ENCODE measurements at regions not wholly inside any gene's neighbourhood (a gene's known extent, or its start where the extent isn't known, plus 50 kb on each side); places are given as distances from the start of the nearest gene placed in this dataset.
"Not testable (repeated sequence)": the region's sequence is repeated elsewhere in the genome, so short reads cannot be mapped to it uniquely, and the experiment has no call there.

- not testable (repeated sequence) for H3K4me3 Mint-ChIP-seq; H3K4me1 Mint-ChIP-seq; ATAC-seq (replicated peaks); H3K27ac Mint-ChIP-seq; H3K36me3 Mint-ChIP-seq (ENCODE audit: low read depth)
- peaks cover 11% of the 10 kb centered on the region for H3K9me3 Mint-ChIP-seq
- peaks cover 35% of the 10 kb centered on the region for H3K27me3 Mint-ChIP-seq
Measured at GRCh38 chr20:48436609-48437008, 391.2 kb downstream of the PREX1 start.

GRCh38 chr20:48433178-48433577, 394.6 kb downstream of the PREX1 start:
- Mint-ChIP-seq H3K36me3 (ENCODE audit: low read depth) (no peaks in the 10 kb centered on the region), H3K27ac (no peak overlapping the region), H3K4me1 (peaks cover 6% of the 10 kb centered on the region), H3K9me3 (peaks cover 17% of the 10 kb centered on the region), H3K4me3 (no peak overlapping the region), H3K27me3 (peaks cover 13% of the 10 kb centered on the region)
- ATAC-seq (replicated peaks) = no peak

GRCh38 chr20:48432494-48432832, 395.3 kb downstream of the PREX1 start:
- Mint-ChIP-seq H3K27me3 (peaks cover 11% of the 10 kb centered on the region), H3K9me3 (peaks cover 17% of the 10 kb centered on the region), H3K27ac (no peak overlapping the region), H3K36me3 (ENCODE audit: low read depth) (no peaks in the 10 kb centered on the region), H3K4me1 (peaks cover 6% of the 10 kb centered on the region), H3K4me3 (no peak overlapping the region)
- ATAC-seq (replicated peaks) = no peak

GRCh38 chr20:48431653-48432493, 395.9 kb downstream of the PREX1 start:
- ATAC-seq (replicated peaks) = no peak
- H3K27me3 Mint-ChIP-seq = peaks cover 5% of the 10 kb centered on the region
- no peak overlapping the region for H3K27ac Mint-ChIP-seq
- H3K36me3 Mint-ChIP-seq (ENCODE audit: low read depth) = no peaks in the 10 kb centered on the region
- peaks cover 6% of the 10 kb centered on the region for H3K4me1 Mint-ChIP-seq
- peaks cover 17% of the 10 kb centered on the region for H3K9me3 Mint-ChIP-seq
- H3K4me3 Mint-ChIP-seq = no peak overlapping the region

GRCh38 chr20:48426630-48427029, 401.2 kb downstream of the PREX1 start:
- ATAC-seq (replicated peaks) = no peak
- H3K27ac Mint-ChIP-seq = no peak overlapping the region
- H3K27me3 Mint-ChIP-seq = peaks cover 24% of the 10 kb centered on the region
- no peak overlapping the region for H3K4me3 Mint-ChIP-seq
- no peaks in the 10 kb centered on the region for H3K36me3 Mint-ChIP-seq (ENCODE audit: low read depth)
- peaks cover 9% of the 10 kb centered on the region for H3K9me3 Mint-ChIP-seq
- peaks cover 4% of the 10 kb centered on the region for H3K4me1 Mint-ChIP-seq

- no peak overlapping the region for H3K27ac Mint-ChIP-seq
- no peaks in the 10 kb centered on the region for H3K36me3 Mint-ChIP-seq (ENCODE audit: low read depth)
- H3K4me3 Mint-ChIP-seq = no peak overlapping the region
- peaks cover 4% of the 10 kb centered on the region for H3K9me3 Mint-ChIP-seq
- peaks cover 26% of the 10 kb centered on the region for H3K27me3 Mint-ChIP-seq
- H3K4me1 Mint-ChIP-seq = no peaks in the 10 kb centered on the region
- ATAC-seq (replicated peaks) = no peak
Measured at GRCh38 chr20:48425817-48426612, 401.8 kb downstream of the PREX1 start.

GRCh38 chr20:48425321-48425720, 402.5 kb downstream of the PREX1 start:
- Mint-ChIP-seq H3K27ac (no peak overlapping the region), H3K9me3 (no peaks in the 10 kb centered on the region), H3K27me3 (peaks cover 29% of the 10 kb centered on the region), H3K4me3 (no peak overlapping the region), H3K4me1 (no peaks in the 10 kb centered on the region), H3K36me3 (ENCODE audit: low read depth) (no peaks in the 10 kb centered on the region)
- ATAC-seq (replicated peaks) = no peak

- no peak overlapping the region for H3K4me3 Mint-ChIP-seq
Measured at GRCh38 chr20:48422242-48422960, 405.4 kb downstream of the PREX1 start.

GRCh38 chr20:48421547-48421946, 406.3 kb downstream of the PREX1 start:
- H3K4me3 Mint-ChIP-seq = no peak overlapping the region
- no peak for ATAC-seq (replicated peaks)
- no peaks in the 10 kb centered on the region for H3K9me3 Mint-ChIP-seq
- no peaks in the 10 kb centered on the region for H3K36me3 Mint-ChIP-seq (ENCODE audit: low read depth)
- peaks cover 32% of the 10 kb centered on the region for H3K27me3 Mint-ChIP-seq
- no peaks in the 10 kb centered on the region for H3K4me1 Mint-ChIP-seq
- no peak overlapping the region for H3K27ac Mint-ChIP-seq

More at GRCh38 chr20:48422242-48422960, 405.4 kb downstream of the PREX1 start:
- H3K4me1 Mint-ChIP-seq = no peaks in the 10 kb centered on the region
- peaks cover 34% of the 10 kb centered on the region for H3K27me3 Mint-ChIP-seq
- no peaks in the 10 kb centered on the region for H3K9me3 Mint-ChIP-seq
- no peak for ATAC-seq (replicated peaks)
- H3K36me3 Mint-ChIP-seq (ENCODE audit: low read depth) = no peaks in the 10 kb centered on the region
- H3K27ac Mint-ChIP-seq = no peak overlapping the region

GRCh38 chr20:48420176-48420575, 407.6 kb downstream of the PREX1 start:
- H3K4me1 Mint-ChIP-seq = no peaks in the 10 kb centered on the region
- H3K4me3 Mint-ChIP-seq = no peak overlapping the region
- H3K9me3 Mint-ChIP-seq = no peaks in the 10 kb centered on the region
- no peak for ATAC-seq (replicated peaks)
- H3K36me3 Mint-ChIP-seq (ENCODE audit: low read depth) = no peaks in the 10 kb centered on the region
- H3K27ac Mint-ChIP-seq = no peak overlapping the region
- peaks cover 21% of the 10 kb centered on the region for H3K27me3 Mint-ChIP-seq

- H3K27me3 Mint-ChIP-seq = peaks cover 15% of the 10 kb centered on the region
- no peak overlapping the region for H3K27ac Mint-ChIP-seq
- H3K36me3 Mint-ChIP-seq (ENCODE audit: low read depth) = no peaks in the 10 kb centered on the region
- H3K4me3 Mint-ChIP-seq = no peak overlapping the region
- ATAC-seq (replicated peaks) = no peak
- no peaks in the 10 kb centered on the region for H3K9me3 Mint-ChIP-seq
- H3K4me1 Mint-ChIP-seq = no peaks in the 10 kb centered on the region
Measured at GRCh38 chr20:48419173-48419572, 408.6 kb downstream of the PREX1 start.

GRCh38 chr20:48416002-48416401, 411.8 kb downstream of the PREX1 start:
- peak; percentile 28 for ATAC-seq (replicated peaks)
- no peak overlapping the region for H3K27ac Mint-ChIP-seq
- H3K27me3 Mint-ChIP-seq = peaks cover 13% of the 10 kb centered on the region
- no peaks in the 10 kb centered on the region for H3K36me3 Mint-ChIP-seq (ENCODE audit: low read depth)
- H3K4me3 Mint-ChIP-seq = no peak overlapping the region
- H3K9me3 Mint-ChIP-seq = no peaks in the 10 kb centered on the region
- no peaks in the 10 kb centered on the region for H3K4me1 Mint-ChIP-seq

GRCh38 chr20:48414786-48415185, 413.0 kb downstream of the PREX1 start:
- Mint-ChIP-seq H3K36me3 (ENCODE audit: low read depth) (no peaks in the 10 kb centered on the region), H3K27me3 (peaks cover 17% of the 10 kb centered on the region), H3K4me3 (no peak overlapping the region), H3K4me1 (no peaks in the 10 kb centered on the region), H3K9me3 (no peaks in the 10 kb centered on the region), H3K27ac (no peak overlapping the region)
- no peak for ATAC-seq (replicated peaks)

GRCh38 chr20:48411919-48412522, 415.8 kb downstream of the PREX1 start:
- no peak for ATAC-seq (replicated peaks)
- Mint-ChIP-seq H3K27ac (no peak overlapping the region), H3K36me3 (ENCODE audit: low read depth) (no peaks in the 10 kb centered on the region), H3K27me3 (peaks cover 21% of the 10 kb centered on the region), H3K4me3 (no peak overlapping the region), H3K9me3 (no peaks in the 10 kb centered on the region), H3K4me1 (no peaks in the 10 kb centered on the region)

All from activated T-helper 17 cell treated with anti-CD3 and anti-CD28 coated beads, Interleukin-2, amount 50 U/mL, for 72 hours (primary cell).